Neural crest cell (in vitro differentiated cells): ENCODE measurements at regions not wholly inside any gene's neighbourhood (a gene's known extent, or its start where the extent isn't known, plus 50 kb on each side); places are given as distances from the start of the nearest gene placed in this dataset.

Experiments
- DNase-seq: peaks from one replicate; pipeline ENCODE4 v3.0.0; 2021; ENCODE audit warnings: low read depth, mixed read lengths, low spot score
- H3K27ac Mint-ChIP-seq: one replicate; pipeline ENCODE4 v1.8.0; 2021; ENCODE audit warnings: mild to moderate bottlenecking, mixed read lengths; ENCODE audit not compliant: unreplicated experiment
- H3K27me3 Mint-ChIP-seq: 2 replicates; pipeline ENCODE4 v1.8.0; 2021; ENCODE audit warnings: low read depth, mild to moderate bottlenecking, mixed read lengths
- H3K36me3 Mint-ChIP-seq: 2 replicates; pipeline ENCODE4 v1.8.0; 2021; ENCODE audit warnings: low read depth, mild to moderate bottlenecking, mixed read lengths
- H3K4me1 Mint-ChIP-seq: 2 replicates; pipeline ENCODE4 v1.8.0; 2021; ENCODE audit warnings: mixed read lengths
- H3K4me3 Mint-ChIP-seq: one replicate; pipeline ENCODE4 v1.8.0; 2021; ENCODE audit warnings: mild to moderate bottlenecking, mixed read lengths
- H3K9me3 Mint-ChIP-seq: 2 replicates; pipeline ENCODE4 v1.8.0; 2021; ENCODE audit warnings: mixed read lengths
- CTCF ChIP-seq: fragments of 200-600 bp; sonication (generic); conservative IDR thresholded peaks from 2 replicates; pipeline ENCODE4 v1.5.0; 2021; ENCODE audit warnings: antibody characterized with exemption, mild to moderate bottlenecking

- H3K27ac Mint-ChIP-seq: no peak overlapping the region
- no peaks in the 10 kb centered on the region for H3K9me3 Mint-ChIP-seq
- TF ChIP-seq CTCF: no peak
- H3K4me1 Mint-ChIP-seq: no peaks in the 10 kb centered on the region
- no peak for DNase-seq
- H3K27me3 Mint-ChIP-seq: no peaks in the 10 kb centered on the region
- H3K4me3 Mint-ChIP-seq: no peak overlapping the region
- H3K36me3 Mint-ChIP-seq: no peaks in the 10 kb centered on the region
Observed at GRCh38 chr4:30882443-30882842, 162.3 kb downstream of the PCDH7 start.

GRCh38 chr4:30882995-30883675 lies 163.0 kb downstream of the PCDH7 start:
- H3K9me3 Mint-ChIP-seq: no peaks in the 10 kb centered on the region
- H3K36me3 Mint-ChIP-seq: no peaks in the 10 kb centered on the region
- DNase-seq: no peak
- no peaks in the 10 kb centered on the region for H3K27me3 Mint-ChIP-seq
- H3K4me1 Mint-ChIP-seq: no peaks in the 10 kb centered on the region
- no peak overlapping the region for H3K27ac Mint-ChIP-seq
- no peak overlapping the region for H3K4me3 Mint-ChIP-seq
- no peak for TF ChIP-seq CTCF

- H3K36me3 Mint-ChIP-seq: no peaks in the 10 kb centered on the region
- H3K4me3 Mint-ChIP-seq: no peak overlapping the region
- TF ChIP-seq CTCF: no peak
- H3K27me3 Mint-ChIP-seq: no peaks in the 10 kb centered on the region
- H3K4me1 Mint-ChIP-seq: no peaks in the 10 kb centered on the region
- no peak for DNase-seq
- no peak overlapping the region for H3K27ac Mint-ChIP-seq
- H3K9me3 Mint-ChIP-seq: no peaks in the 10 kb centered on the region
Observed at GRCh38 chr4:30901461-30902451, 181.6 kb downstream of the PCDH7 start.

- Mint-ChIP-seq H3K4me3 (no peak overlapping the region), H3K36me3 (peaks cover 3% of the 10 kb centered on the region), H3K4me1 (no peaks in the 10 kb centered on the region), H3K27me3 (no peaks in the 10 kb centered on the region), H3K27ac (no peak overlapping the region), H3K9me3 (no peaks in the 10 kb centered on the region)
- TF ChIP-seq CTCF: no peak
- no peak for DNase-seq
Observed at GRCh38 chr4:30903502-30904214, 183.5 kb downstream of the PCDH7 start.

- Mint-ChIP-seq H3K4me3 (no peak overlapping the region), H3K36me3 (peaks cover 3% of the 10 kb centered on the region), H3K27ac (no peak overlapping the region), H3K9me3 (peaks cover 2% of the 10 kb centered on the region), H3K27me3 (no peaks in the 10 kb centered on the region), H3K4me1 (no peaks in the 10 kb centered on the region)
- no peak for TF ChIP-seq CTCF
- DNase-seq: no peak
Observed at GRCh38 chr4:30904215-30904555, 184.0 kb downstream of the PCDH7 start.
